ENCODE measurements at regions not wholly inside any gene's neighbourhood (a gene's known extent, or its start where the extent isn't known, plus 50 kb on each side); places are given as distances from the start of the nearest gene placed in this dataset.

- TF ChIP-seq, protein P1, sequence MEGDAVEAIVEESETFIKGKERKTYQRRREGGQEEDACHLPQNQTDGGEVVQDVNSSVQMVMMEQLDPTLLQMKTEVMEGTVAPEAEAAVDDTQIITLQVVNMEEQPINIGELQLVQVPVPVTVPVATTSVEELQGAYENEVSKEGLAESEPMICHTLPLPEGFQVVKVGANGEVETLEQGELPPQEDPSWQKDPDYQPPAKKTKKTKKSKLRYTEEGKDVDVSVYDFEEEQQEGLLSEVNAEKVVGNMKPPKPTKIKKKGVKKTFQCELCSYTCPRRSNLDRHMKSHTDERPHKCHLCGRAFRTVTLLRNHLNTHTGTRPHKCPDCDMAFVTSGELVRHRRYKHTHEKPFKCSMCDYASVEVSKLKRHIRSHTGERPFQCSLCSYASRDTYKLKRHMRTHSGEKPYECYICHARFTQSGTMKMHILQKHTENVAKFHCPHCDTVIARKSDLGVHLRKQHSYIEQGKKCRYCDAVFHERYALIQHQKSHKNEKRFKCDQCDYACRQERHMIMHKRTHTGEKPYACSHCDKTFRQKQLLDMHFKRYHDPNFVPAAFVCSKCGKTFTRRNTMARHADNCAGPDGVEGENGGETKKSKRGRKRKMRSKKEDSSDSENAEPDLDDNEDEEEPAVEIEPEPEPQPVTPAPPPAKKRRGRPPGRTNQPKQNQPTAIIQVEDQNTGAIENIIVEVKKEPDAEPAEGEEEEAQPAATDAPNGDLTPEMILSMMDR (IDR thresholded peaks at IDR 0.05; ENCODE audit: control extremely low read depth in 1 of 3, insufficient read depth in 1 of 3, low read depth in 1 of 3, low read length in 3 of 3): no peak
- no peak for TF ChIP-seq JUN (IDR thresholded peaks at IDR 0.05; ENCODE audit: low read depth, low read length)
- no peak for TF ChIP-seq ASH2L (IDR thresholded peaks at IDR 0.05; ENCODE audit: low read length)
Observed at GRCh38 chr9:81108391-81108790, 581.0 kb downstream of the TLE1 start (continued).
